ENCODE measurements at regions not wholly inside any gene's neighbourhood (a gene's known extent, or its start where the extent isn't known, plus 50 kb on each side); places are given as distances from the start of the nearest gene placed in this dataset.

DNA sequence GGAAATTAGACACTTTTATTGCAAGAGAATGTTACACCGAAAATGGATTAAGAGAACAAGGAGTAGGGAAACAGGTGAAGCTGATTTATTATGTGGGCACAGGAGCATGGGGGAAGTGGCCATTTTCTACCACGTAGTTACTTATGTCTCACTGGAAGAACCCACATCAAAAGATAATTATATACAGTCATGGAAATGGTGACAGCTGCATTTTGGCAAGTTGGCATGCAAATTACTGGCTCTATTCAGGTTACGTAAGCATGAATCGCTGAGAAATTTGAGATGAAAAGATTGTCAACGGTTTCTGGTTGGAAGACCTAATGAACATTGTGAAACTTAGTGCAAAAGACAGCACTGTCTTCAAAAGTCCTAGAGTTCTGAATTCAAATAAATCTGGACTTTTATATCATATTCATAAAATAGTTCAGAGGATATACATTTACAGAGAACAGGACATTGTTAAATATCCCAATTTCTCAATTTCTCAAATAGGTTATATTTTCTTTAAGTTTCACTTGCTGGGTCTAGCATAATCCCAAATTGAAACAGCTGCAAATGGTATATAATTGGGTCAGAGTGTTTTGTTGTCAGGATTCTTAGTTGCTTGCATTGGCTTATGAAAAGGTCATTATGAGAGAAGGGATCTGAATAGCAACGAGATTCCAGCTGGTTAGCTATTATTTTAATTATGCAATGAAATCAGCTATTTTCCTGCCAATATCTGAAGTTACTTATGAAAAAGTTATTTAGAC, 567.8 kb downstream of the ZPLD1 start:
- intact Hi-C loops (cut with DNase I), result no loop called here
- Histone ChIP-seq H3K4me1 (ENCODE audit: control insufficient read depth, insufficient read depth, low read length) (no peaks in the 10 kb centered on the region), H3K27me3 (ENCODE audit: control insufficient read depth, insufficient read depth) (no peaks in the 10 kb centered on the region), H3K27ac (ENCODE audit: low read length) (no peak overlapping the region), H3K4me3 (ENCODE audit: low read length) (no peak overlapping the region), H3K9me3 (ENCODE audit: control insufficient read depth, low read length) (no peaks in the 10 kb centered on the region)
- ATAC-seq (no peak), DNase-seq (no peak)
- 61% methylated on average over 6 of the region's 6 CpGs for WGBS

GRCh38 chr3:103006526-103007183, 571.8 kb downstream of the ZPLD1 start:
- WGBS, result 71% methylated on average over 4 of the region's 4 CpGs
- no peaks in the 10 kb centered on the region for H3K27me3 ChIP-seq (ENCODE audit: control insufficient read depth, insufficient read depth)
- H3K27ac ChIP-seq (ENCODE audit: low read length), result no peak overlapping the region
- no peak overlapping the region for H3K4me3 ChIP-seq (ENCODE audit: low read length)
- intact Hi-C loops (cut with DNase I), result no loop called here
- H3K9me3 ChIP-seq (ENCODE audit: control insufficient read depth, low read length), result no peaks in the 10 kb centered on the region
- no peaks in the 10 kb centered on the region for H3K4me1 ChIP-seq (ENCODE audit: control insufficient read depth, insufficient read depth, low read length)
- DNase-seq (no peak), ATAC-seq (no peak)

DNA sequence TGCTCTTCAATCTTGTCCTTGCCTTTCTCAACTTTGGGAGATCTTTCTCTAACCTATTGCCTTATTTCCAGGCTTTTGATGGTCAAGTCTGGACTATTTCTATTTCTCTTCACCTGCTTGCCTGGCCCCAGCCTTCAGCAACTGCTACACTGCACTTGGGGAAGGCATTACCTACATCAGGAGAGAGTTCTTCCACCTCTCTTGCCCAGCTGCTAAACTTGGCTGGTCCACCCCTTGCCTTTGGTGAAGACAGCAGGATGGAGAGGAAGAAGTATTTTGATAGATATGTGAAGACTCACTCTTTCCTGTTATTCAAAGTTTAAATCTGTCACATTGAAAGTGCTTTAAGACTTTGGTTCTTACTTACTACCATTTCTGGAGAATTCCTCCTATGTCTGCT, 574.8 kb downstream of the ZPLD1 start:
- no peak for DNase-seq
- Histone ChIP-seq H3K4me3 (ENCODE audit: low read length) (no peak overlapping the region), H3K27ac (ENCODE audit: low read length) (no peak overlapping the region), H3K9me3 (ENCODE audit: control insufficient read depth, low read length) (no peaks in the 10 kb centered on the region), H3K27me3 (ENCODE audit: control insufficient read depth, insufficient read depth) (no peaks in the 10 kb centered on the region), H3K4me1 (ENCODE audit: control insufficient read depth, insufficient read depth, low read length) (no peaks in the 10 kb centered on the region)
- no peak for ATAC-seq
- intact Hi-C loops (cut with DNase I), result no loop called here

DNA sequence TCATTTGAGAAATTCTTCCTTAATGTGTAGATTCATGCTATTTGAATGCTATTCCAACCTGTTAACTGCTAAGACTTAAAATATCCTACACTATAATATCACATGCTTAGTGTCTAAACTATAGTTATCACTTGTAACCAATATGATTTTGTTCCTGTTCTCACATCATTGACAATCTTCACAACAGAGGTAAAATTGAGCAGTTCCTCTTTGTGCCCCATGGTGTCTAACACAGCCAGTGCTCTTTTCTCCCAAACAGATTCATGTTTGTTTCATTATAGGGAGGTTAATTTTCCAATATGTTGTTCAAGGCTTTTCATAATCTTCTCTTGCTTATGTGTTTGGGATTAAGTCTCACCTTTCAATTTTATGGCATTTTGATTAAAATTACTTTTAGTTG, 591.1 kb downstream of the ZPLD1 start:
- no peaks in the 10 kb centered on the region for H3K27me3 ChIP-seq (ENCODE audit: control insufficient read depth, insufficient read depth)

GRCh38 chr3:103033841-103034240, 599.0 kb downstream of the ZPLD1 start:
- WGBS, result 89% methylated on average over 2 of the region's 2 CpGs
- Histone ChIP-seq H3K27ac (ENCODE audit: low read length) (no peak overlapping the region), H3K4me1 (ENCODE audit: control insufficient read depth, insufficient read depth, low read length) (no peaks in the 10 kb centered on the region), H3K9me3 (ENCODE audit: control insufficient read depth, low read length) (no peaks in the 10 kb centered on the region), H3K27me3 (ENCODE audit: control insufficient read depth, insufficient read depth) (no peaks in the 10 kb centered on the region), H3K4me3 (ENCODE audit: low read length) (no peak overlapping the region)
- intact Hi-C loops (cut with DNase I), result no loop called here
- no peak for DNase-seq
- no peak for ATAC-seq

More for the DNA sequence above, 591.1 kb downstream of the ZPLD1 start:
- H3K9me3 ChIP-seq (ENCODE audit: control insufficient read depth, low read length), result no peaks in the 10 kb centered on the region
- ATAC-seq (no peak), DNase-seq (no peak)
- no peaks in the 10 kb centered on the region for H3K4me1 ChIP-seq (ENCODE audit: control insufficient read depth, insufficient read depth, low read length)
- no peak overlapping the region for H3K27ac ChIP-seq (ENCODE audit: low read length)
- intact Hi-C loops (cut with DNase I), result no loop called here
- no peak overlapping the region for H3K4me3 ChIP-seq (ENCODE audit: low read length)

DNA sequence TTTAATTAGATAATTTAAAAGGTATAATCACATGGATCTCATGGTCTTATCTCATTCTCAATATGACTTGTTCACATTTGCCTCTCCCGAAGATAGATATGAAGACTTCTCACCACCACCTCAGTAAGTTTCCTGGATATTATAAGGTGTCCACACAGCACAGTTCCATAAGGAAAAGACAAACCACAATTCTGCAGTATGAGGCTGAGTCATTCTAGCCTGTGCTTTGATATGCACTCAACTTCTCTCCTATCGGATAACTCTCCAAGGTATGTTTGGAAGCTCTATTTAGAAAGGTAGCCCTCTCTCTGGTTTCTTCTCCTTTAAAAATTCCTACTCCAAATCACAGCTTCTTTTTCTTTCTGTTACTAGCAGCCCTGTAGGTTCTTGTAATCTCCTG, 612.8 kb downstream of the ZPLD1 start:
- no peaks in the 10 kb centered on the region for H3K4me1 ChIP-seq (ENCODE audit: control insufficient read depth, insufficient read depth, low read length)
- H3K27ac ChIP-seq (ENCODE audit: low read length), result no peak overlapping the region
- ATAC-seq, result no peak
- no peak overlapping the region for H3K4me3 ChIP-seq (ENCODE audit: low read length)
- 88% methylated on average over 2 of the region's 2 CpGs for WGBS
- no peaks in the 10 kb centered on the region for H3K27me3 ChIP-seq (ENCODE audit: control insufficient read depth, insufficient read depth)
- no peak for DNase-seq
- H3K9me3 ChIP-seq (ENCODE audit: control insufficient read depth, low read length), result no peaks in the 10 kb centered on the region
- intact Hi-C loops (cut with DNase I), result no loop called here

DNA sequence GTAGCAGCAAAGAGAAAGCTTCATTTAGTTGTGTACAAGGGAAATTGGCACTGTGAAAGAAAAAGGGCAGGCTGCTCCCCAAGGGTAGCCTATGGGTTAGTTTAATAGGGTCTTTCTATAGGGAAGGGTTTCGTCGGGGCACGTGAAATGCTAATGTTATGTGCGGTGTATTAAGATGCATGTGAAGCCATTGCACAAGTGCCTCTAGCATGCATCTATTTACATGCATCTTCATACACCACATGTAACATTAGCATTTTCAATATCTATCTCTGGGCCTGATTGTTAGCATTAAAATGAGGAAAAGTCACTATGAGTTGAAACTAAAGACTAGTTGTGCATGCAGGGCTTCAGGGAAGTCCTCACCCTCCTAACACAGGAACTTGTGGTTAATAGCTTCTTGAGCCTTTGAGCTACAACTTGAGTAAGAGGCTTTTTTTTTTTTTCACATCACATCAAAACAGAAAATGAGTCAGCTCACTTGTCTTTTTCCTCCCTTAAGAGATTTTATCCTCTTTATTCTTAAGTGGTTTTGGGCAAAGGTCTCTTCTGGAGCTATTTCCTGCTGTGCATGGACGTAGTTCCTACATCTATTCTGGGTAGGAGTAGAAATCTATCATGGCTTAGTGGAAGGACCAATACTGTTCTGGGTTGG, 613.4 kb downstream of the ZPLD1 start:
- Histone ChIP-seq H3K4me1 (ENCODE audit: control insufficient read depth, insufficient read depth, low read length) (no peaks in the 10 kb centered on the region), H3K4me3 (ENCODE audit: low read length) (no peak overlapping the region), H3K27ac (ENCODE audit: low read length) (no peak overlapping the region), H3K27me3 (ENCODE audit: control insufficient read depth, insufficient read depth) (no peaks in the 10 kb centered on the region), H3K9me3 (ENCODE audit: control insufficient read depth, low read length) (no peaks in the 10 kb centered on the region)
- intact Hi-C loops (cut with DNase I), result no loop called here
- ATAC-seq (no peak), DNase-seq (no peak)
- WGBS, result 82% methylated on average over 5 of the region's 5 CpGs

- ATAC-seq, result peak; percentile 55 to 71
- Histone ChIP-seq H3K9me3 (ENCODE audit: control insufficient read depth, low read length) (no peaks in the 10 kb centered on the region), H3K27me3 (ENCODE audit: control insufficient read depth, insufficient read depth) (no peaks in the 10 kb centered on the region), H3K27ac (ENCODE audit: low read length) (no peak overlapping the region), H3K4me1 (ENCODE audit: control insufficient read depth, insufficient read depth, low read length) (no peaks in the 10 kb centered on the region), H3K4me3 (ENCODE audit: low read length) (no peak overlapping the region)
- intact Hi-C loops (cut with DNase I), result no loop called here
- 46% methylated on average over 1 of the region's 1 CpG for WGBS
- peak; percentile 49 to 73 (median 59) for DNase-seq
Measured at GRCh38 chr3:103052236-103052830, 617.5 kb downstream of the ZPLD1 start.

DNA sequence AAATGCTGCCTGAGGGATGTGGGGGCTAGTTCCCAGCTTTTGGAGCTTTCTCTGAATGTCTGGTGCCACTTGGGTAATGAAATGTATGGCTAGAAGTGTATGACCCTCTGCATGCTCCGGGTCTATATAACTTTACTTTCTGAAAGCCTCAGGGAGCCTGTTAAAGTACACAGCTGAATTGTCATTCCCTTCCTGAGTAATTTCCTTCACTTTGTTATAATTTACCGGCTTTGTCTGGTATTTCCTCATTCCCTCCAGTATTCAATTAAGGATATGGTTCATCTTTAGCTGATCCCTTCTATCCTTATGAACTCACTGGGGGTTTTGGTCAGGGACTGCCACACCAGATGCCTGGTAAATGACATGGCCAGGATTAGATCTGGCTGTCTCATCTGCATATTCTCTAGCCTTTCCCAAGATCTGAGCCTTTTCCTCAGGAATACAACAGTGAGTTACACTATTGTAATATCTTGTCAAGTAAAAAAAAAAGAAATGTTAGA, 620.3 kb downstream of the ZPLD1 start:
- ATAC-seq, result no peak
- no peak overlapping the region for H3K4me3 ChIP-seq (ENCODE audit: low read length)

GRCh38 chr3:103056542-103056941, 621.7 kb downstream of the ZPLD1 start:
- Histone ChIP-seq H3K27me3 (ENCODE audit: control insufficient read depth, insufficient read depth) (no peaks in the 10 kb centered on the region), H3K9me3 (ENCODE audit: control insufficient read depth, low read length) (no peaks in the 10 kb centered on the region), H3K4me3 (ENCODE audit: low read length) (no peak overlapping the region), H3K4me1 (ENCODE audit: control insufficient read depth, insufficient read depth, low read length) (no peaks in the 10 kb centered on the region), H3K27ac (ENCODE audit: low read length) (no peak overlapping the region)
- ATAC-seq, result no peak
- 48% methylated on average over 3 of the region's 3 CpGs for WGBS
- intact Hi-C loops (cut with DNase I), result no loop called here
- no peak for DNase-seq

More for the DNA sequence above, 620.3 kb downstream of the ZPLD1 start:
- no peaks in the 10 kb centered on the region for H3K27me3 ChIP-seq (ENCODE audit: control insufficient read depth, insufficient read depth)
- H3K9me3 ChIP-seq (ENCODE audit: control insufficient read depth, low read length), result no peaks in the 10 kb centered on the region
- no peaks in the 10 kb centered on the region for H3K4me1 ChIP-seq (ENCODE audit: control insufficient read depth, insufficient read depth, low read length)
- WGBS, result 27% methylated on average over 2 of the region's 2 CpGs
- intact Hi-C loops (cut with DNase I), result no loop called here
- no peak for DNase-seq
- H3K27ac ChIP-seq (ENCODE audit: low read length), result no peak overlapping the region

DNA sequence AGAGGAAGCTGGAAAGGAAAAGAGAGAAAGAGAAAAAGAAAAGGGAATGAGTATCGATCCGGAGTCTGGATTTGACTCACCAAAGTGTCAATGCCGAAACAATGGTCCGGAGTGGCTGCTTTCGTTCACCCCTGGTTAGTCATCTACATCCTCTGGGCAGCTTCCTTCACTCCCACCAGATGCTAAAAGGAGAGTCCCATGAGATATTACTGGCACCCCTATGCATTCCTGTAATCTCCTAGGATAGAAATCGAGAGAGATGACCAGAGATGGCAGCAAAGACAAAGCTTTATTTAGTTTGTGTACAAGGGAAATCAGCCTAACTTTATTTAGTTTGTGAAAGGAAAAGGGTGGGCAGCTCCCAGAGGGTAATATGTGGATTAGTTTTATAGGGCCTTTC, 622.2 kb downstream of the ZPLD1 start:
- DNase-seq, result no peak
- Histone ChIP-seq H3K27me3 (ENCODE audit: control insufficient read depth, insufficient read depth) (no peaks in the 10 kb centered on the region), H3K27ac (ENCODE audit: low read length) (no peak overlapping the region), H3K9me3 (ENCODE audit: control insufficient read depth, low read length) (no peaks in the 10 kb centered on the region), H3K4me3 (ENCODE audit: low read length) (no peak overlapping the region), H3K4me1 (ENCODE audit: control insufficient read depth, insufficient read depth, low read length) (no peaks in the 10 kb centered on the region)
- 62% methylated on average over 6 of the region's 6 CpGs for WGBS
- intact Hi-C loops (cut with DNase I), result no loop called here
- no peak for ATAC-seq
